Subcutaneous abdominal adipose tissue (tissue), 5 donors: ENCODE measurements at regions not wholly inside any gene's neighbourhood (a gene's known extent, or its start where the extent isn't known, plus 50 kb on each side); places are given as distances from the start of the nearest gene placed in this dataset.

Experiments used
- H3K27ac ChIP-seq: one replicate; pipeline ENCODE4 v1.7.0; 2013; ENCODE audit warnings: low read depth, mild to moderate bottlenecking, inconsistent platforms, low read length, moderate library complexity
- H3K27me3 ChIP-seq, 5 donors: one replicate each; pipeline ENCODE4 v1.7.0; 2013; ENCODE audit warnings: low read length in 5 of 5, inconsistent platforms in 1 of 5; ENCODE audit not compliant: control insufficient read depth in 5 of 5, insufficient read depth in 4 of 5
- H3K36me3 ChIP-seq, 5 donors: one replicate each; pipeline ENCODE4 v1.7.0; 2013; ENCODE audit warnings: low read length in 5 of 5; ENCODE audit not compliant: control insufficient read depth in 5 of 5, insufficient read depth in 5 of 5
- H3K4me1 ChIP-seq, 5 donors: one replicate each; pipeline ENCODE4 v1.7.0; 2013; ENCODE audit warnings: low read length in 5 of 5, mild to moderate bottlenecking in 3 of 5, moderate library complexity in 1 of 5; ENCODE audit not compliant: control insufficient read depth in 5 of 5, insufficient read depth in 5 of 5
- H3K4me3 ChIP-seq, 5 donors: one replicate each; pipeline ENCODE4 v1.7.0; 2013; ENCODE audit warnings: low read length in 5 of 5, low read depth in 1 of 5
- H3K9ac ChIP-seq, 5 donors: one replicate each; pipeline ENCODE4 v1.7.0; 2013; ENCODE audit warnings: low read length in 5 of 5, mild to moderate bottlenecking in 4 of 5, moderate library complexity in 3 of 5
- H3K9me3 ChIP-seq, 5 donors: one replicate each; pipeline ENCODE4 v1.7.0; 2013; ENCODE audit warnings: low read length in 5 of 5; ENCODE audit not compliant: control insufficient read depth in 5 of 5
- donor health status: healthy.
- donor health status: healthy.
- donor health status: healthy.
- donor health status: healthy.
- donor health status: healthy.

DNA sequence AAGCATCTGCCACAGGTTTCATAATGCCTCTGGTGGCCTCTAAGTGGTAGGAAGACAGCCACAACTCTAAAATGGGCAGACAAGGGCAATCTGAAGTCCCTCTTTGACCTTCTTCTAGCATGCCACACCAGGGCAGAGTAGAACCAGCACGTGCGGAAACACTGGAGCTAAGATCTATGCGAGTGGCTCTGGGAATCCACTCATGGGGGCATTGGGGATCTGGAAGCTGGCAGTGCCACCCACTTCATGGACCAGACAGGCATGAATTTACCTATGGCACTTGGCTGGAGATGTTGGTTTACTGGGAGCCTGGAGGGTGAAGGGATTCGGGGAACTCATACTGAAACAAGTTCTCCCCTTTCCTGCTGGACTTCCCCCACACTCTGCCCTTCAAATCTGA, 337.4 kb downstream of the MIAT start:
- no peaks in the 10 kb centered on the region for H3K36me3 ChIP-seq
- H3K27me3 ChIP-seq, result no peaks in the 10 kb centered on the region
- H3K9me3 ChIP-seq, result peaks cover 0 to 3% (median 0%) of the 10 kb centered on the region in 5 donors
- no peak overlapping the region for H3K9ac ChIP-seq
- H3K27ac ChIP-seq, result no peak overlapping the region
- peaks cover 6 to 24% (median 17%) of the 10 kb centered on the region in 5 donors for H3K4me1 ChIP-seq
- no peak overlapping the region for H3K4me3 ChIP-seq

DNA sequence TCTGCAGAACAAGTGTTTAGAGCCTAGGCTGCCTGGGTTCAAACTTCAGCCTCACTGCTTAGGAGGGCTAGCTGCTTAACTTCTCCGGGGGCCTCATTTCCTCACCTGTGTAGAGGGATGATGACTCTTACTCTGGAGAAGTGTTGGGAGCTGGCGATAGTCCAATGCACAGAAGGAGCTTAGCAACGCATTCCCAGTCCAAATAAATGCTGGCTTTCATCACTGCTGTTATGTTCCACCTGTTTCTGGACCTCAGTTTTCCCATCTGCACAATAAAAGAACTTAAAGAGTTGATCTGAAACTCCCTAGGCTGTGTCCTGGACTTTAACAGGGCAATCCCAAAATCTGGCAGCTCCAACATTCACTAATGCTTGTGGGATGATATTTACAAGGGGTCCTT, 337.8 kb downstream of the MIAT start:
- Histone ChIP-seq H3K27me3 (no peaks in the 10 kb centered on the region), H3K27ac (no peak overlapping the region), H3K4me3 (no peak overlapping the region)

GRCh38 chr22:26996154-26996553, 338.8 kb downstream of the MIAT start:
- Histone ChIP-seq H3K4me3 (no peak overlapping the region), H3K9me3 (peaks cover 0 to 3% (median 0%) of the 10 kb centered on the region in 5 donors), H3K27me3 (no peaks in the 10 kb centered on the region), H3K27ac (no peak overlapping the region), H3K9ac (no peak overlapping the region), H3K36me3 (no peaks in the 10 kb centered on the region), H3K4me1 (peaks cover 6 to 24% (median 17%) of the 10 kb centered on the region in 5 donors)

More for the DNA sequence above, 337.8 kb downstream of the MIAT start:
- Histone ChIP-seq H3K36me3 (no peaks in the 10 kb centered on the region), H3K9me3 (peaks cover 0 to 3% (median 0%) of the 10 kb centered on the region in 5 donors), H3K9ac (no peak overlapping the region), H3K4me1 (peaks cover 6 to 24% (median 17%) of the 10 kb centered on the region in 5 donors)

GRCh38 chr22:26998129-26998528, 340.7 kb downstream of the MIAT start:
- H3K9ac ChIP-seq, result no peak overlapping the region
- no peaks in the 10 kb centered on the region for H3K9me3 ChIP-seq
- peaks cover 6 to 12% (median 10%) of the 10 kb centered on the region in 5 donors for H3K4me1 ChIP-seq
- H3K27ac ChIP-seq, result no peak overlapping the region
- H3K27me3 ChIP-seq, result no peaks in the 10 kb centered on the region
- no peak overlapping the region for H3K4me3 ChIP-seq
- H3K36me3 ChIP-seq, result no peaks in the 10 kb centered on the region

DNA sequence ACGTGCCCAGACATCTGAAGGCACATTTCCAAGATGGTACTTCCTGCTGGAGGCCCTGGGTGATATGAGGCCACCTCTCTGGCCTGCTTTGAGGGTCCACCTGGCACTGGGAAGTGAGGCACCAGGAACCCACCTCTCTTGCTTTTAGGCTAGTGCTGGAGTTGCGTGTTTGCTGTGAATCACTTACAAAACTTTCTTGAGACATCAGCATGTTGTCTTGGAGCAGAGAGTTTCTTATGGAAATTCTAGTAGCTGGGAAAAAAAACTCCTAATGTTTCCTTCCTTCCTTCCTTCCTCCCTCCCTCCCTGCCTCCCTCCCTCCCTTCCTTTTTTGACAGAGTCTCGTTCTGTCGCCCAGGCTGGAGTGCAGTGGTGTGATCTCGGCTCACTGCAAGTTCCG, 341.3 kb downstream of the MIAT start:
- H3K27me3 ChIP-seq, result no peaks in the 10 kb centered on the region
- H3K27ac ChIP-seq, result no peak overlapping the region
- no peaks in the 10 kb centered on the region for H3K9me3 ChIP-seq
- H3K4me1 ChIP-seq, result peaks cover 6 to 12% (median 8%) of the 10 kb centered on the region in 5 donors
- H3K36me3 ChIP-seq, result no peaks in the 10 kb centered on the region
- no peak overlapping the region for H3K4me3 ChIP-seq
- no peak overlapping the region for H3K9ac ChIP-seq

DNA sequence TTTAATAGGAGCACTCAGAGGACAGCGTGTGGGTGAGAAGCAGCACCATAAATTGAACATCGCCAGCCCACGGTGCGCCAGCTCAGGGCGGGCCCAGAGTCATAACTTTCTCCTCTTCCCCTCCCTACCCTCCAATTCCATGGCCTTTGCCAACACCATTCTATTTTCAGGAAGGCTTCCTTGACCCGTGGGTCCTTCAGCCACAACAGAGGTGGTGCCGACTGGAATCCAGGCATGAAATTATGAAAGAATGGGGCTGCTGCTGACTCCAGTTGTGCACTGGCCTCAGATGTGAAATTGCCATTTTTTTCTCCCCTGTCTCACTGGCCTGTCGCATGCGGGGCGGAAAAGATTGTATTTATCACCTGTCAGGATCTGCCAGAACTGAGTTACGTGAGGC, 345.9 kb downstream of the MIAT start:
- H3K4me3 ChIP-seq, result no peak overlapping the region
- H3K36me3 ChIP-seq, result no peaks in the 10 kb centered on the region
- peaks cover 0 to 3% (median 0%) of the 10 kb centered on the region in 5 donors for H3K27me3 ChIP-seq
- H3K27ac ChIP-seq, result no peak overlapping the region
- no peak overlapping the region for H3K9ac ChIP-seq
- H3K9me3 ChIP-seq, result no peaks in the 10 kb centered on the region
- peaks cover 4 to 8% (median 5%) of the 10 kb centered on the region in 5 donors for H3K4me1 ChIP-seq

GRCh38 chr22:27004434-27004833, 347.0 kb downstream of the MIAT start:
- no peaks in the 10 kb centered on the region for H3K36me3 ChIP-seq
- no peaks in the 10 kb centered on the region for H3K9me3 ChIP-seq

GRCh38 chr22:27008454-27008853, 351.1 kb downstream of the MIAT start:
- no peaks in the 10 kb centered on the region for H3K36me3 ChIP-seq

More at GRCh38 chr22:27004434-27004833, 347.0 kb downstream of the MIAT start:
- Histone ChIP-seq H3K4me1 (peaks cover 0 to 1% (median 0%) of the 10 kb centered on the region in 5 donors), H3K27me3 (peaks cover 0 to 3% (median 0%) of the 10 kb centered on the region in 5 donors), H3K9ac (no peak overlapping the region), H3K27ac (no peak overlapping the region), H3K4me3 (no peak overlapping the region)

DNA sequence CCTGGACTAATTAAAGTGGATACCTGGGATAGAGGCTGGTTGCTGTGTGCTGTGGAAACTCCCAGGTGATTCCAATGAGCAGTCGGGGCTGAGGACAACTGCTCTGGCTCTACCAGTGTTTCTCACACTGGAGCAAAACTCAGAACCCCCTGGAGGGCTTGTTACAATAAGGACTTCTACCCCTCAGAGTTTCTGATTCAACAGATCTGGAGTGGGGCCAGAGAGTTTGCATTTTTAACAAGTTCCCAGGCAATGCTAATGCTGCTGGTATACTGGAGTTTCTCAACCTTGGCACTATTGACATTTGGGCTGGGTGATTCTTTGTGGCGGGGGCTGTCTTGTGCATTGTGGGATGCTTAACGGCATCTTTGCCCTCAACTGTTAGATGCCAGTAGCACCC, 353.7 kb downstream of the MIAT start:
- Histone ChIP-seq H3K27me3 (peaks cover 0 to 5% (median 1%) of the 10 kb centered on the region in 5 donors), H3K9me3 (peaks cover 0 to 7% (median 6%) of the 10 kb centered on the region in 5 donors), H3K36me3 (no peaks in the 10 kb centered on the region), H3K4me1 (no peaks in the 10 kb centered on the region), H3K9ac (no peak overlapping the region), H3K27ac (no peak overlapping the region), H3K4me3 (no peak overlapping the region)

More at GRCh38 chr22:27008454-27008853, 351.1 kb downstream of the MIAT start:
- Histone ChIP-seq H3K27me3 (peaks cover 0 to 3% (median 0%) of the 10 kb centered on the region in 5 donors), H3K9me3 (no peaks in the 10 kb centered on the region), H3K27ac (no peak overlapping the region), H3K4me1 (no peaks in the 10 kb centered on the region), H3K9ac (no peak overlapping the region), H3K4me3 (no peak overlapping the region)

- H3K4me3 ChIP-seq, result no peak overlapping the region
- peaks cover 0 to 7% (median 6%) of the 10 kb centered on the region in 5 donors for H3K9me3 ChIP-seq
These were observed 354.3 kb downstream of the MIAT start for GRCh38 chr22:27011717-27012116.

More at GRCh38 chr22:27011717-27012116, 354.3 kb downstream of the MIAT start:
- Histone ChIP-seq H3K27me3 (peaks cover 0 to 8% (median 0%) of the 10 kb centered on the region in 5 donors), H3K36me3 (no peaks in the 10 kb centered on the region), H3K4me1 (no peaks in the 10 kb centered on the region), H3K9ac (no peak overlapping the region), H3K27ac (no peak overlapping the region)
